ENCODE measurements at regions not wholly inside any gene's neighbourhood (a gene's known extent, or its start where the extent isn't known, plus 50 kb on each side); places are given as distances from the start of the nearest gene placed in this dataset.

- TF ChIP-seq CTCF (conservative IDR thresholded peaks at IDR 0.05) (no peak), ZFX (IDR thresholded peaks at IDR 0.05) (no peak)
Measured at GRCh38 chr2:13942111-13942510, 690.4 kb upstream of the LRATD1 start.

Data from C4-2B (cell line).